GM19463 (cell line): ENCODE measurements at regions not wholly inside any gene's neighbourhood (a gene's known extent, or its start where the extent isn't known, plus 50 kb on each side); places are given as distances from the start of the nearest gene placed in this dataset.

ENCODE experiments used
- ATAC-seq: cut with Tn5 transposase; IDR thresholded peaks from one replicate; pipeline ENCODE4 v1.9.1; 2021; ENCODE audit warnings: mild to moderate bottlenecking, moderate library complexity; ENCODE audit not compliant: unreplicated experiment

DNA sequence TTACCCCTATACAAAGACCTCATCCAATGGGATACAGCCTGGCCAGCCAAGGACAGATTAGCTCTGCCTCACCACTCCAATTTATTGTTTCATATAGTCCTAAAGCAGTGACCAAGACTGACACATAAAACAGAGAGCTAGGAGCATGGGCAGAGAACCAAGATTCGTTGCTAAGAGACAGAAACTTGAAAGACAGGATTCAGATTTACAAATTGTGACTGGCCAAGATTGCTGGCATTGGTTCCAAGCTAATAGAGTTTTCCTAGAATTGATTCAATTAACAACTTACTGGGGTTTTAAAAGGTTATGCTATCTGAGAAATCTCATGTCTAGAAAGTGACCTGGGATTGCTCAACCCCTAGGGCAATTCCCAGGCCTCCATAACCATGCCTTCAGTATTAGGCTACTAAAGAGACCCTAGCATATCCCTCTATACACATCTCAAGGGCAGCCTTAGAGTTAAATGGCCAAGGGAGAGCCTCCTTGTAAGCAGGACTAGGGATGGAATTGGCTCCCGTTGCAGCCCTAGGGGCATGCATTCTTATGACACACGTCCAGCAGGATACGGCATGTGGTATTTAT lies 75.6 kb downstream of the ICOS start:
- no peak for ATAC-seq

DNA sequence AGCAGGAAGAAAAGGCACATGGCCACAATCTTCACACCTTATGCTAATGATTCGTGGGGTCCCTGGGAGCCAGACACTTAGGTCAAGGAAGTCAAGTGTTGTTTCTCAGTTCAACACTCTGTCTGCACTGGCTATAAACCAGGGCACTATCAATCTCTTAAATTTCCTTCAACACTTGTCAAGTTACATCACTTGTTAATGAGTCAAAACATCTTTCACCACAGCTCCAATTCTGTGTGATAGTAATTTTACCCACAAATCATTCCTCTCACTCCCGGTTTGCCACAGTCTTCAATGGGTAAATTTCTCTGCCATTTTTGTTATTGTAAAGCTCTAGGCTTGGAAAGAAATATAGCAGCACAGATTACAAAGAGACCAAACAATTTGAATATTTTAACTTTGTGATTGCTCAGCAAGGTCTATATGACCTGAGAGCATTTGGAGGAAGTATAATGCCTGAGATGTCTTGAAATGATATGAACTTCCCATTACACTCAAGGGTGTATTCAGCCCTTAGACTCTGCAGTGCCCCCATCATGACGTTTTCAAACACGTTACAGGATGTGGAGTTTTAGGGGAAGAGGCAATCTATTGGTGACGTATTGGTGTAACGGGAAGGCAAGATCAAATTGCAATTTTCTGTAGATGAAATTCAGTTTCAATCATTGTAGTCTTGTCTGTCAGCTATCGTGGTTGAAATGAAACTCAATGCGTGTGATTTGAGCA lies 78.7 kb downstream of the ICOS start:
- no peak for ATAC-seq

DNA sequence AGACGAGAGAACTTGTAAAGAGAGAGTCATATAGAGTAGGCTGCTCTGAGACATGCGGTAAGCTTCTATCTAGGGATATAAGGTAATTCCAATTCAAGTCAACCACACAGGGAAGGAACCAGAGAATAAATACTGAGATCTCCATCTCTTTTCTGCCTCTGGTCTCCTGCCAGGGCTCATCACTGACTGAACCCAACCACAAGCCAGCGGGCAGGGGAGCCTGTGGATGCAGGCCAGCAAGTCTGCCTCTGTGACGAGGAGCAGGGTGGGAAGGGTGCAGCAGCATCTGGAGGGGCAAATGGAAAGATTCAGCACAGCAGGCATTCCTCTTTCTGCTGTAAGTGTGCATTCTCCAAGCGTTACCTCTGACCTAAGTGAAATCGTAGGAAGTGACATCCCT lies 82.2 kb downstream of the ICOS start:
- ATAC-seq: no peak

DNA sequence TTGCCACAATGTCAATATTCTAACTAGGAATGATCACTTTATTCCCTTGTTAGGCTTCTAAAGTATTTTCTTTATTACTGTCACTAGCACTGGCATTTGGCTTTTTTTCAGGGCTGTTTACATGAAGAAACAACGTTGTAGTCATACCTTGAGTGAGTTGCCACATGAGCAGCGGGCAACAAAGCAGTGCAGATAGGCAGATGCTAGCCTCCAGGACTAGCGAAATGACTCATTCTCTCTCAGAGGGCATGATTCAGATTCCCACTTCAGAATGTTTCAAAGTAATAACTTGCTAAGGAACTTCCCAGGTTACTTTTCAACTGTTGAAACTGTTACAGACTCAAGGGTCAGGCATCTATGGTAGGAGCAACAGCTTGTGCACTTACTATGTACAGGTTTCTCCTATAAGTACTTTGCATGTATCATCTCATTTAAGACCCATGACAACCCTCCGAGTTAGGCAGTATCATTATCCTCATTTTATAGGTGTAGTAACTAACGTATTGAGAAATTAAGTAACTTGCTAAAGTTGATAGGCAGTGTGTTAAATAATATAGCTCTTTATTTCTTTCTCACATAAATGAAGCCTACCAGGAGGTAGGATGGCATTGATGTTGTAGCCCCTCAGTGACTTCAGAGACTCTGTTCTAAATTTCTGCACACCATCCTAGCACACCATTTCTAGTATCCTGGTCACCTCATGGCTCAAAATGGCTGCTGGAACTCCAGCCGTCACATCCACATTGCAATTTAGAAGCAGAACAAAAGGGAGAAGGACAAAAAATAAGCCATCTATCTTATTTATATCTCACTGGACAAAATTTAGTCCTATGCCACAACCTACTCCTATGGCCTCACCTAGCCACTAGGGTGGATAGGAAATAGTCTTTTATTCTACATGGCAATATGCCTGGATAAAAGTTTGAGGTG lies 83.3 kb downstream of the ICOS start:
- ATAC-seq: peak; percentile 91

DNA sequence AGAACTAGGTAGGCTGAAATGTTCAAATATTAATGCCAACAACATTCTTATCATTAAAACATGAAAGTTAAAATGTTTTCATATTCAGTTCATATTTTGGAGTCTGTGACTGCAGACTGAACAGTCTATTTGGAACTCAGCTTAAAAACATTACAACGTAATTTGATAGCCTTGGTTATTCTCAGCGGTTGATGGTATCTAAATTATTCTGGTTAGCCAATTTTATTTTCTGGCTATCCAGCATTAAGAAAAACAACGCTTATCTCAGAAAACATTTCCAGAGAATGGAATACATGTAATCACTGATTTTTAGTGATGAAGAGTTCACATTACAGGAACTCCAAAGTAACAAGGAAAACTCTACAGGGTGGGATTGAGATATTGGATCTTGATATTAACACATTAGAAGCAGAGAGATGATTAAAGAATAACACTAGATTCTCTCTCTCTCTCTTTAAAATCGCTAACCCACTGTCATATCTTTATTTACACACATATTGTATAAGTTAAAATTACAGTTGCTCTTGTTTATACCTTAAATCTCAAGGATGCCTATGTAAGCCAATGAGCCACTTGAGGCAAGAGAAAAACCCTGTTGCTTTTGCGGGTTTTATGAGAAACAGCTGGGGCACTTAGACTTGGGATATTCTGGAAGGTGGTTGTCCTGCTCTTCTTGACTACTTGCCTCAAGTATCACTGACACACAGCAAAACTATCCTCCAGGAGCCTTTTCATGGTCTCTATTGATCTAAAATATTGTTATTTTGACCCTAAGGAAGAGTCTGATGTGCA lies 84.9 kb downstream of the ICOS start:
- ATAC-seq: no peak

DNA sequence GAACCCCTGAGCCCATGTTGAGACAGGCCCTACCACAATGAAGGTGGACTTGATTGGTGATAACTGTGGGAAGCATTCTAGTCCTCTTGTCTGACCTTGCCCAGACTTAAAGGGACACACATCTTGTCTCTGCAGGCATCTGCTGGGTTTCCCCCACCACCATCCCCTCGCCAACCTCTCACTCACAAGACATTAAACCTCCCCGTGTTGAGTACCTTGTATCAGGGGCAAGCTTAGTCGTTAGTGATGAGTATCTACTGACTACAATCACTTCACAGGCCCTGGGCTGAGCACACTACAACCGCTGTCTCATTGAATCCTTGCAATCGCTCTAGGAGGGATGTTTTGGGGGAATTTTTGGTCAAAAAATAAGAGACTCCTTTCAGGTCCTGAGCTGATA lies 86.0 kb downstream of the ICOS start:
- no peak for ATAC-seq

DNA sequence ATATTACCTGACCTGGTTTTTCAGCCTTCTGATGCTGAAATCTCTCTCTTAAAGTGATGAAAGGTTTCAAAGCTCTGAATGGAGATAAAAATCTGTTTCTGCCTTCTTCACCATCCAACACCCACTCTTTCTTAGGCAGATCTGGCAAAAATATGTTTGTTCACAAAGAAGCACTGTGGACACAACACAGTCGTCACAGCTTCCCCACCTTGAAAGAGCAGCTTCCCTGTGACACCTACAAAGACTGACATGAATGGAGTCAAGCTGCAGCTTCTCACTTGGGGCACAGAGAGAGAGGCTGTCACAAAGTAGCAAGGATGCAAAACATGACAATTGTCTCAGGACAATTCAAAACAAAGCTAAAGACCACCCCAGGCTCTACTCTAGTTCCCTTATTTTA lies 86.5 kb downstream of the ICOS start:
- no peak for ATAC-seq

DNA sequence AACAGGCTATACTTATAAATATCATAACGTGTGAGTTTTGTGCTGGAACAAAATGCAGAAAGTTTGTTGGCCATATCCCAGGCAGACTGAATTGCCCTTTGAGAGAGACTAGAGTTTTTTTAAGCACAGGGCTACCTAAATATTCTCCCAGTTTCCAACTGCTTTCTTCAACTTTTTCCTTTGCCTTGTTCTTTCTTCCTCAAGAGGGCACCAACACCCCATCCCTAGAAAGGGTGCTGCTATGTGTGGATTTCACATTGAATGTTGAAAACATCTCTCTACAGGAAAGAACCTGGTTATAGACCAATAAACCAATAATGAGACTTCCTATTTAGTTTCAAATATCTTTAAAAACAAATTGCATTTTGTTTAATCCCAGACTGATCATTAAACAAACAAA lies 87.9 kb downstream of the ICOS start:
- ATAC-seq: no peak

DNA sequence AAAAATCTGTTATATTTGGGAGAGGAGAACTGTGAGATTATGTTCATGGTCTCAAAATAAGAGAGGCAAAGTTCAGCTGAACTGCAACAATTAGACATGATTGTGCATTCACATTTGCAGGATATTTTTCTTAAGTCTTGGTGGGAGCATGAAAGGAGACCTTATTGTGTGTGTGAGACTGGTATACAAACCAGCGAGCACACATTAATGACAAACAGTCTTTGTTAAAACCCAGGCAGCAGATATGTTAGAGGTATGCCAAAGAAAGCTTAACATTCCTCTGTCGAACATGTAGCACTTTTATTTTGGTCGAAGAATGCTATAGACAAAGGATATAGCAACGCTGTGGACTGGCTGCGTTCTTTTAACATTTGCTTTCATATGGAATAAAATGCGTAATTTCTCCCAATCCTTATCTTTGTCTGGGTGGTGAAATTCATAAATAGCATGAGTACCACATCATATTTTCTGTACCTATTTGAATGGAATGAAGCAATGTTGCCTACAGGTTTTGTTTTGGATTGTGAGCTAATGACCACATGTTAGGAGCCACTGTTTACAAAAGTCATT lies 88.4 kb downstream of the ICOS start:
- no peak for ATAC-seq

DNA sequence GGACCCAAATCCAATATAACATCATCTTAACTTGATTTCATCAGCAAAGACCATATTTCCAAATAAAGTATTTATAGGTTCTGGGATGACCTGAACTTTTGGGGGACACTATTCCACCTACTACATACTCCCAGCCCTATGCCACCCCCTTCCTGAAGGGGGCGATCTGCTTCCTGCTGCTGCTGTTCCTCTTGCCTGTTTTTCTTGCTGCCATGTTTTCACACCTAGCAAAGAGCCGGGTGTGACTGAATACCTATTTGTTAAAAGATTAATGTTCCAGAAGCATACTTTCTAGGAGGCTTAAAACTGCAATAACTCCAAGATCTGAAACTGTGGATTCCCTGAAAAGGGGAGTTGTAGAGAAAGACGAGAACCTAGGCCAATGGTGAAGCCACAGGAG lies 89.7 kb downstream of the ICOS start:
- no peak for ATAC-seq

DNA sequence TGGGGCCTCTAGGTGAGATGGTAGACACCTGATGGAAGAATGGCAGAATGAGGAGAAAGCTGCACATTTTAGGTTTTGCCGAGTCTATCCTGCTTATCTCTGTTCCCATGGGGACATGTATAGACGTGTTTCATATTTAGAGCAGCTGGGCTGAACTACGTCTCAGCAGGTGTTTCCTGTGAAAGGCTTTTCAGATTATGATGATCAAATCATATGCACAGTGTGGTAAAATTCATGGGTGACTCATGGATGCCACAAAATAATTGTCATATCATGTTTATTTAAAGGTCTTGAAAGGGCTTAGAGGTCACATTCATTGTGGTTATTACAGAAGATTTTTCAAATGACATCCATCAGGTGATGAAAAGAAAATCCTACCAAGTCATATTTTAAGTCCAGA lies 90.5 kb downstream of the ICOS start:
- peak; percentile 90 for ATAC-seq

DNA sequence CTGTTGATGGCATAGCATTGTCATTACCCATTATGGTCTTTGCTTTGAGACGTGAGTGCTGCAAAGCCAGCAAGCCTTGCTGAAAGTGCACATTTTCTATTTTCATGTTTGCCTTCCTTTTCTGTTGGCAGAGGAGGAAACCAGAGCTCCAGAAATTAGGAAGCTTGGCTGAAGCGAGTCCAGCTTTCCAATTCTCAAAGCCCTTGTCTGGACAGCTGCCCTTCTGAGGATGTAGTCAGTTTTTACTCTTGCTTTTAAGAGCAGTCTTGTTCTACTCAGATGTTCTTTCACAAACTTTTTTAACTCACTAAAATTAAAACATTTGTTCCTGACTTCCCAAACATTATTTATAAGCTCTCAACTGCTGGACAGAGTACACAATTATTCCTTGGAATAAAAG lies 93.8 kb downstream of the ICOS start:
- no peak for ATAC-seq

DNA sequence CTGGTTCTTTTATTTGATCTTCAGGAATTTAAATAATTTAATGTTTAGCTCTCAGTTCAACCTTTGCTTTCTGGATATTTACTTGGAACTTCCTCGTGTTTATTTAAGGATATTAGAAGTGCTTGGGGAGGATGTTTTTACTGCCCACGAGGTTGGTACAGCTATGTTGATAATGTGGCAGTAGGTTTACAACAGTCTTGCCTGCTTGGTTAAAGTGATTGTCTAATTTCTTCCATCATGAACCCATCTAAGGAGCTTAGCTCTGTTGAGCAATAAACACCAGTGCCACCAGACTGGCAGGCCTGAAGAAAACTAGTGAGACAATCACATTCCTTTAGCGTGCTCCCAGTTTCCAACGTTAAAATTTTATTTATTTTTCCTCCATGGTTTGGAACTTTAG lies 94.5 kb downstream of the ICOS start:
- ATAC-seq: no peak

DNA sequence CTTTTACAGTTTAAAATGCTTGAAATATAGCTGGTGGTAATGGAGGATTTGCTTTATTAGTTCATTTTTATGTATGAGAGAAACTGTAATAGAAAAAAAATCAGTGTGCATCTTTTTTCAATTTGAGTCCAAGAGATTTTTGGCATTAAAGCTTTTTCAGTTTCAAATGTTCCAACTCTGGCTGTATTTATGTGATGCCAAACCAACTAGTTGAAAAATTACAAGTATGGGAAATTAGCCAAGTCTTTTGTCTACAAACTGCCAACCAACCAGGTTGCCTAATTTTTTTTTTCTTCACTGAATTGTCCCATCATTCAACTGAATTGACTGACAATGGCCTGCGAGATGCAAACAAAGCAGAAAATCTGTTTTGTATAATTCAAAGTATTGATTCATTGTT lies 95.7 kb downstream of the ICOS start:
- no peak for ATAC-seq

DNA sequence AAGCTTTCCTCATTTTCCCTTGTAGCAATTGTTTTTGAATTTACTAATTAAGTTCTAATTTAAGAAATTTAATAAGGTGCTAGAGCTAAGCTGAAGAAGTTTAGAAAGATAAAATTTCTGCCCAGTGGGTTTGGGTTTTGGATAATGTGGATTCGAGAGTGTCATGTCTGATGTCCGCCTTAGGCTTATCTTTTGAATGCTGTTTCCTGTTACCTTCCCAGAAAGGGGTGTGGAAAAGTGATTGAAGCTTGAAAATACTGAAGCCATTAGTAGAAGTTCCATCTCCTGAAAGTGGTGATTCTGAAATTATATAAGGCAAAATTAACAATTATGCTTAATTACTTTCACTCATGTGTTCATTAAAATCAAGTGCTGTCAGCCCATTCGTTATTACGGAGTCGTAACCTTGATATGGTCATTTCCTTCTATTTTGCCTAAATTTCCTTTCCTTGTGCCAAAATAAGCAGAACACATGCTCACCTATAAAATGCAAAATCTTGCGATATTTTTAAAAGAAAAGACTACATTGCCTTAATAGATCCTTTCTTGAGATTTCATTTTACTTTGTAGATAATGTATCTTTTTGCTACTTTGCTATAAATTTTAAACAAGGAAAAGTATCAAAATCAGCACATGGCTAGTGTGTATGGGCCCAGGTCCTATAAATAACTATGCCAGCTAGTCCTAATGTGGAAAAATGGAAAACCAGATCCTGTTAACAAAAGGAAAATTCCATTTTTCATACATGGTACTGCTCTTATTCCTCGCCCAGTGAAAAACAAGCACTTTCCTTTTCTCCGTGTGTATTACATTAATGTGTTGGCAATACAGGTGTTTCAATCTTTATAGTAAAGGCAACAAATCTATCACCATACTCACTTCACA lies 97.3 kb downstream of the ICOS start:
- ATAC-seq: no peak

DNA sequence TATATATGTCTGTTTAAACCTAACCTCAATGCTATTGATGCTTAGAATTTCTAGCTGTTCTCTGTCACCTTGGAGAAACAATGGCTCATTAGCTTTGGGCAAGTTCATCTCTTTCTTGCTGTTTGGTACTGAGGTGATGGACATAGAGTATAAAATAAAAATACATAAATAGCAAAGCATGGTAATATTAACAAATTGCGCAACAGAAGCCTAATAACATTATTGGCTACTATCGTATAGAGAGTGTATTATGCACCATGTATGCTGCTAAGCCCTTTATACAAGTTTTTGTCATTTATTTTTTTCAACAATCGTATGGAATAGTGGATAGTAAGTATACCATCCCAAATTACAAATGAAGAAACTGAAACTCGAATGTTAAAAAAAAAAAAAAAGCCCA lies 100.1 kb downstream of the ICOS start:
- no peak for ATAC-seq

DNA sequence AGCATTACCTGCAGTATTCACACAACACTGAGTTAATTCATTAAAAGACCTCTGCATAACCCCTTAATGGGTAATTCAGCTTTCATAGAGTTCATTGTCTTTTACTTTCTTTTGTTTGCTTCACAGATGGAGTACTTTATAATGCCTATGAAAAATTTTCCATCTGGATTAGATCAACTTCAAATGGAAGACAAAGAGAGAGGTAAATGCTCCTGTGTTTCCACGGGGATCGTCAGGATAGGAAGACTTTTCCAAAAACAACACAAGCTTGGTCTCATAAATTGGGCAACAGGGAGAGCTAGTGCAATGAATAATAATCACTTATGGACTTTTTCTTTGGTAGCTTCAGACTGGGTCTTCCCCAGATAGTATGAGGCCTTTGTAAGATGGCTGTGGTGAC lies 100.7 kb downstream of the ICOS start:
- ATAC-seq: no peak

DNA sequence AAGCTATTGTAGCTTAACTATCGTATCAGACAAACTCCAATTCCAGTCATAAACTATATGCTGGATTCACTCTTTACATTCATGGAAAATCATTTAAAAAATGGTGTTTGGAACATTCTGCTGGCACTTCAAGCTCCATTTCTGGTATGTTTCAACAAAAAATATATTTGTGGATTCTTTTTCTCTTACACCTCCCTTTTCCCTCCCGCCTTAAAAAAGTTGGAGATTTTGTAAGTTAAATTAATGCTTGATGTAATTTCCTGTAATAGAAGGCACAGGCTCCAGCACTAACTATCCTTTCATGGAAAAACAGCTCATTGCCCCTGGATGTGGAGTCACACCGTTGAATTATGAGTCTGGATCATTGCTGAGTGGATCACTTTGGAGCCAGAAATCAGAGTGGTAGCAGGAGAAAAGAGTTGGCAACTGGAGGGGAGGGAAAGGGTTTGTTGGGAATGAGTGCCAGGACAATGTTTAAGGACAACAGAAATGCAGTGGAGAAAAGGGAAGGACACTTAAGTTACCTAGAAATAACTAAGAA lies 102.8 kb downstream of the ICOS start:
- ATAC-seq: no peak

DNA sequence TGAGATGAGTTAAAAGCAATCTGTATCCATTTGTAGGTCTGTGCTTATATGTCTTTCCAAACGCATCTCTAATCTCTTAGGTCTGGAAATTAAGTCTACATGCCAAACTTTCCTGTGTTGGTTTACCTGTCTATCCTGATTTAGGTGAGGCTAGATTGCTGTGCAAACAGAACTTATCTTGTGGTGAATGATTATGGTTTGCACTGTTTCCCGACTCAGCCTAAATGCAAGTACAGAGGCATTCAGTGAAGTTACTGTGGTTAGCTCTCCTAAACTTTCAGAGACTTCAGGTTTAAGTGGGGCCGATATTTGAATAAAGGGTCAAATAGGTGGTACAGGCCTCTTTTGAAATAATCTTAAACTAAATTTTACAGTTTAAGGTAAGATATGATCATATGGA lies 103.5 kb downstream of the ICOS start:
- no peak for ATAC-seq

DNA sequence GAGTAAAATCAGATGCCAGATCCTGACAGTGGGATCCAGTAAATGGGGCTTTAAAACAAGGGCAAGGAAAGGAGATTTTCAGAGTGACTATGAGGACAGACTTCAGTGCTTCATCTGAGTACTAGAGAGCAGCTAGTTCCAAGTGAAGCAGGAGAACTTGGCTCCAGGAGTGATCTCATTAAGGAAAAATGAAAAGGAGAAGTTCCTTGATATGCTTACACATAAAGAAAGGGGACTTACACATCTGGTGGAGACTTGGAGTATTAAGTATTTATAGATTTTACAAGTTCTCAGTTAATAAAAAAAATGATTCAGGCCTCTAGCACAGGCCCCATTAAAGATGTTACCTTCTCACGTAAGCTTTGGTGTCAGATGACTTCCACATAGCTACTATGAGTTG lies 105.8 kb downstream of the ICOS start:
- ATAC-seq: no peak
